ENCODE measurements at regions not wholly inside any gene's neighbourhood (a gene's known extent, or its start where the extent isn't known, plus 50 kb on each side); places are given as distances from the start of the nearest gene placed in this dataset.

DNA sequence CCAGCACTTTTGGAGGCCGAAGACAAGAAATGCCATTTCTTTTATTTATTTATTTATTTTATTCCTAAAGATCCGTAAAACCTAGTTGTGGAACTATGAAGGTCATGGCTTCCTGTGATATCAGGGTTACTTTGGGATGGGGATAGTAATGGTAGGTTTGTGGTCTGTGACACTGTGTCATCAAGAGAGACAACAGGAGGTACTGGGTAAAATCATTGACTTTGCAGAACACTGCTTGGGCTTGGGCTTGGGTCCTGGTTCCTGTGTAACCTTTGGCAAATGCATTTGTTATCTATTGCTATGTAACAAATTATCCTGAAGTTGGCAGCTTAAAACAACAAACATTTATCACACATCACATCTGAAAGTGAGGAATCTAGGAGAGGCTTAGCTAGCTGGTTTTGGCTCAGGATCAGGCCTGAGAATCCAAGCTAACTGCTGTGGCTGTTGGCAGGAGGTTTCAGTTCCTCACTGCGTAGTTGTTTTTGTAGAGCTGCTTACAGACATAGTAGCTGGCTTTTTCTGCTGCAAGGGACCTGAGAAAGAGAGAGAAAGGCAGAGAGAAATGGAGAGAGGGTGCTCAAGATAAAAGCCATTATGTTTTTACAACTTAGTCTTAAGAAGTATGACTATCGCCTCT is 576.4 kb upstream of the SLIT2 start:
- WGBS, 2 donors, result 73 to 74% methylated on average over 4 of the region's 4 CpGs
- no peak overlapping the region for H3K27ac ChIP-seq
- H3K4me1 ChIP-seq, result no peaks in the 10 kb centered on the region
- ATAC-seq (ENCODE audit: low FRiP score in 2 of 2), result peak in 1 of 2 donors; percentile 52
- H3K27me3 ChIP-seq, result no peaks in the 10 kb centered on the region
- peaks cover 0 to 8% (median 5%) of the 10 kb centered on the region in 4 donors for H3K9me3 ChIP-seq
- no peak overlapping the region for H3K4me3 ChIP-seq
- H3K36me3 ChIP-seq, result no peaks in the 10 kb centered on the region
- no peak for DNase-seq
- TF ChIP-seq EP300 (IDR thresholded peaks at IDR 0.05) (no peak), POLR2A (IDR thresholded peaks at IDR 0.05) (no peak)

DNA sequence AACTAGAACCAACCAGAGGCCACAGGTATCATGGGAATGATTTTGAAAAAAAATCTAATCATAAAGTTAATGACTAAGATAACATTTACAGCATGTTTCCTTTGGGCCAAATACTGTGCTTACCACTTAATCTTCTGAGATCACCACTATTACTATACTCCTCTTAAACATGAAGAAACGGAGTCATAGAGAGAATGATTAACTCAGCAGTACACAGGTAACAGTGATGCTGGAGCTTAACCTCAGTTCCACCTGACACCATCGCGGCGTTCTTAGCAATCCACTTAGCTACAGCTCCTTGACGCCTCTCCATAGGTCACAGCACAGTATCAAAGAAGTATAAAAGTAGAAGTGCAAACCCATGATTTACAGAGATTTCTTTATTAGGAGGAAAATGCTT is 592.6 kb upstream of the SLIT2 start:
- DNase-seq (no peak), ATAC-seq (ENCODE audit: low FRiP score in 2 of 2) (no peak)
- Histone ChIP-seq H3K4me3 (no peak overlapping the region), H3K27me3 (no peaks in the 10 kb centered on the region), H3K36me3 (no peaks in the 10 kb centered on the region), H3K4me1 (no peaks in the 10 kb centered on the region), H3K27ac (no peak overlapping the region), H3K9me3 (no peaks in the 10 kb centered on the region)
- 47 to 77% methylated on average over 5 of the region's 5 CpGs for WGBS, 2 donors
- TF ChIP-seq, protein P1, sequence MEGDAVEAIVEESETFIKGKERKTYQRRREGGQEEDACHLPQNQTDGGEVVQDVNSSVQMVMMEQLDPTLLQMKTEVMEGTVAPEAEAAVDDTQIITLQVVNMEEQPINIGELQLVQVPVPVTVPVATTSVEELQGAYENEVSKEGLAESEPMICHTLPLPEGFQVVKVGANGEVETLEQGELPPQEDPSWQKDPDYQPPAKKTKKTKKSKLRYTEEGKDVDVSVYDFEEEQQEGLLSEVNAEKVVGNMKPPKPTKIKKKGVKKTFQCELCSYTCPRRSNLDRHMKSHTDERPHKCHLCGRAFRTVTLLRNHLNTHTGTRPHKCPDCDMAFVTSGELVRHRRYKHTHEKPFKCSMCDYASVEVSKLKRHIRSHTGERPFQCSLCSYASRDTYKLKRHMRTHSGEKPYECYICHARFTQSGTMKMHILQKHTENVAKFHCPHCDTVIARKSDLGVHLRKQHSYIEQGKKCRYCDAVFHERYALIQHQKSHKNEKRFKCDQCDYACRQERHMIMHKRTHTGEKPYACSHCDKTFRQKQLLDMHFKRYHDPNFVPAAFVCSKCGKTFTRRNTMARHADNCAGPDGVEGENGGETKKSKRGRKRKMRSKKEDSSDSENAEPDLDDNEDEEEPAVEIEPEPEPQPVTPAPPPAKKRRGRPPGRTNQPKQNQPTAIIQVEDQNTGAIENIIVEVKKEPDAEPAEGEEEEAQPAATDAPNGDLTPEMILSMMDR (IDR thresholded peaks at IDR 0.05), result no peak
- TF ChIP-seq EP300 (IDR thresholded peaks at IDR 0.05), result no peak
- no peak for TF ChIP-seq POLR2A (IDR thresholded peaks at IDR 0.05)
- TF ChIP-seq POLR2AphosphoS5 (IDR thresholded peaks at IDR 0.05), result no peak

DNA sequence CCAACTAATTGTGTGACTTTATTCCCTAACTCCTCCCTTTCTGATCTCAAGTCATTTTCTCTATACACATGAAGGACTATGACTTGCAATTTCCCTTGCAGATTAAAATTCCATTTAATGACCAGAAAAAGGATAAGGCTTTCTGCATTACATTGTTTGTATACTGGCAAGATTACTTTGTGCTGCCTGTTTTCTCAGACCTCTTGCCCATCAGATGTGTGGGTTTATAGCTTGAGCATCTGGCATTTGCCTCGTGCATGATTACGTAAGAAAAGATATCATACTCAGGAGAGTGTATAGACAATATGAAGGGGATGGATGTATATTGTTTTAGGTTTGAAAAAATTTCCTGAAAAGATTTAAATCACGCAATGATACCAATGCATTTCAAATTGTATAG is 593.8 kb upstream of the SLIT2 start:
- Histone ChIP-seq H3K4me1 (no peaks in the 10 kb centered on the region), H3K4me3 (no peak overlapping the region), H3K36me3 (no peaks in the 10 kb centered on the region), H3K27ac (no peak overlapping the region), H3K27me3 (no peaks in the 10 kb centered on the region), H3K9me3 (no peaks in the 10 kb centered on the region)
- 73 to 89% methylated on average over 3 of the region's 3 CpGs for WGBS, 2 donors
- TF ChIP-seq POLR2AphosphoS5 (IDR thresholded peaks at IDR 0.05) (no peak), POLR2A (IDR thresholded peaks at IDR 0.05) (no peak), EP300 (IDR thresholded peaks at IDR 0.05) (no peak)
- TF ChIP-seq, protein P1 (IDR thresholded peaks at IDR 0.05), result no peak
- DNase-seq (no peak), ATAC-seq (ENCODE audit: low FRiP score in 2 of 2) (no peak)

DNA sequence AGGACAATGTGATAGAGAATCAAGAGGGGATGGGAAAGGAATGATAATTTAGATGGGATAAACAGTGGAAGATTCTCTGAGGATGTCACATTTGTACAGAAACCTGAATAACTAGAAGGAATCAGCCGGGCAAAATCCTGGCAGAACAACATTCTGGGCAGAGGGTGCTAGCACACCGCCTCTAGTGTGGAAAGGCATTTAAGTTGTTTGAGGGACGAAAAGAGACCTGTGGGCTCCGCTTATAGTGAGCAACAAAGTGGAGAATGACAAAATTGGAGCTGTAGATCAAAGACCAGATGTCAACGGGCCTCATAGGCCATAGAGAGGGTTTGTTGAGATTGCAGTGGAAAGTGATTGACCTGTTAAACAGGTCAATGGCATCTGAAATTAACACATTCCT is 596.0 kb upstream of the SLIT2 start:
- DNase-seq (no peak), ATAC-seq (ENCODE audit: low FRiP score in 2 of 2) (no peak)
- TF ChIP-seq EP300 (IDR thresholded peaks at IDR 0.05) (no peak), POLR2AphosphoS5 (IDR thresholded peaks at IDR 0.05) (no peak), POLR2A (IDR thresholded peaks at IDR 0.05) (no peak)
- TF ChIP-seq, protein P1 (IDR thresholded peaks at IDR 0.05), result no peak
- no peak overlapping the region for H3K4me3 ChIP-seq
- no peaks in the 10 kb centered on the region for H3K4me1 ChIP-seq
- H3K27ac ChIP-seq, result no peak overlapping the region
- H3K9me3 ChIP-seq, result no peaks in the 10 kb centered on the region
- 87 to 89% methylated on average over 5 of the region's 5 CpGs for WGBS, 2 donors
- no peaks in the 10 kb centered on the region for H3K36me3 ChIP-seq
- H3K27me3 ChIP-seq, result no peaks in the 10 kb centered on the region

DNA sequence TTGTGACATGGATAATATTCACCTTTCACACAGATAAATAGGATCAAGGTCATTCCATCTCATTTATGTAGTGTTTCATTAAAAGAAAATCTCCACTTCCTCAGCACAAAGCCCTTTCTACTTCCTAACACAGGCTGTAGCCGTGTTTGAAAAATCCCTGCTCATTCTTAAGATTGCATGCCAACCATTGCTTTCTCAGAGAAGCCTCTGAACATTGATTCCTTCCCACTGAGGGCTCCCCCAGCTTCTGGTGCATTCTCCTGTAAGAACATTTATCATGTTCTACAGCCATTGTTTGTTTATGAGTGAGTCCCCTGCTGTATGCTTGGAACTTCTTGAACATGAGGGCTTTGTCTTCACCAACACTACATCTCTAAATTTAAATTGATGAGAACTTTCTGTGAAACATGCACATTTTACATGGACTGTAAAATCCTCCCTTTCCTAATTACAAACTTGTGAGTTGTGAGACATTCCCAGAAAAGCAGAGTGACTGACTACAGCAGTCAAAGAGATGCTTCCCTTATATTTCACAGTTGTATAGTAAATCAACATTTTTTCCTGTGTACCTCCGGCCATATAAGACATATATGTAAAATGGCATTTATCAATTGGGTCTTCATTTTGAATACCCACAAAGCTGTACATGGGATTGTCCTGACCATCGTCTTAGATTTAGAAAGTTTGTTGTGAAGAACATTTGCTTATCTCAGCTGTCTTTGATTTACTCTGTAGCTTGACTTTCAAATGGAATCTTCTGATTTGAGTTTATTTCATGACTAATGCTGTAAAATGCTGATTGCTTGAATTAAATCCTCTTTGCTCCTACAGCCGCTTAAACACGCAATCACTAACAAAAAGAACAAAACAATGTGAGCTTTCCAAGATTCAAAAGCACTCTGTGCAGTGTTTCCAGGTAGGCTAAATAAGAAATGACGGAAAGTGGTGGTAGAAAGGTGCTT is 600.5 kb upstream of the SLIT2 start:
- DNase-seq, result no peak
- Histone ChIP-seq H3K4me1 (no peaks in the 10 kb centered on the region), H3K27me3 (no peaks in the 10 kb centered on the region), H3K27ac (no peak overlapping the region), H3K4me3 (no peak overlapping the region), H3K9me3 (no peaks in the 10 kb centered on the region), H3K36me3 (no peaks in the 10 kb centered on the region)
- 76 to 77% methylated on average over 6 of the region's 6 CpGs for WGBS, 2 donors
- TF ChIP-seq POLR2A (IDR thresholded peaks at IDR 0.05) (no peak), POLR2AphosphoS5 (IDR thresholded peaks at IDR 0.05) (no peak), EP300 (IDR thresholded peaks at IDR 0.05) (no peak)
- TF ChIP-seq, protein P1 (IDR thresholded peaks at IDR 0.05), result no peak
- ATAC-seq (ENCODE audit: low FRiP score in 2 of 2), result no peak
